ENCODE measurements at regions not wholly inside any gene's neighbourhood (a gene's known extent, or its start where the extent isn't known, plus 50 kb on each side); places are given as distances from the start of the nearest gene placed in this dataset.

GRCh38 chr4:11218692-11219091 lies 210.0 kb downstream of the HS3ST1 start:
- no peak overlapping the region for H3K4me3 ChIP-seq (ENCODE audit: low read length in 3 of 3)
- no peaks in the 10 kb centered on the region for H3K4me1 ChIP-seq (ENCODE audit: control insufficient read depth in 2 of 3, insufficient read depth in 2 of 3, low read depth in 1 of 3, low read length in 3 of 3)
- FAIRE-seq, result no peak
- H3K27me3 ChIP-seq (ENCODE audit: control insufficient read depth, insufficient read depth, low read length), result no peaks in the 10 kb centered on the region
- DNase-seq, result no peak
- H3K27ac ChIP-seq (ENCODE audit: low read depth in 2 of 2, low read length in 2 of 2), result no peak overlapping the region
- no peak for TF ChIP-seq CTCF (IDR thresholded peaks at IDR 0.05; ENCODE audit: borderline replicate concordance, extremely low read depth, insufficient read depth)
- no peaks in the 10 kb centered on the region for H3K36me3 ChIP-seq (ENCODE audit: control insufficient read depth in 2 of 3, insufficient read depth in 3 of 3, low read length in 3 of 3)
- no peaks in the 10 kb centered on the region for H3K9me3 ChIP-seq (ENCODE audit: control insufficient read depth in 2 of 3, insufficient read depth in 1 of 3, low read length in 3 of 3)
- intact Hi-C loops (cut with DNase I), result no loop called here
- H3K9ac ChIP-seq (ENCODE audit: low read length in 3 of 3), result no peak overlapping the region

- H3K4me1 ChIP-seq (ENCODE audit: control insufficient read depth in 2 of 3, insufficient read depth in 2 of 3, low read depth in 1 of 3, low read length in 3 of 3), result no peaks in the 10 kb centered on the region
- H3K27ac ChIP-seq (ENCODE audit: low read depth in 2 of 2, low read length in 2 of 2), result no peak overlapping the region
- DNase-seq, result no peak
- intact Hi-C loops (cut with DNase I), result no loop called here
- H3K36me3 ChIP-seq (ENCODE audit: control insufficient read depth in 2 of 3, insufficient read depth in 3 of 3, low read length in 3 of 3), result no peaks in the 10 kb centered on the region
- H3K4me3 ChIP-seq (ENCODE audit: low read length in 3 of 3), result no peak overlapping the region
- H3K9ac ChIP-seq (ENCODE audit: low read length in 3 of 3), result no peak overlapping the region
- no peak for TF ChIP-seq CTCF (IDR thresholded peaks at IDR 0.05; ENCODE audit: borderline replicate concordance, extremely low read depth, insufficient read depth)
- no peaks in the 10 kb centered on the region for H3K27me3 ChIP-seq (ENCODE audit: control insufficient read depth, insufficient read depth, low read length)
- H3K9me3 ChIP-seq (ENCODE audit: control insufficient read depth in 2 of 3, insufficient read depth in 1 of 3, low read length in 3 of 3), result no peaks in the 10 kb centered on the region
- no peak for FAIRE-seq
These were observed 212.2 kb downstream of the HS3ST1 start for GRCh38 chr4:11216520-11216919.

DNA sequence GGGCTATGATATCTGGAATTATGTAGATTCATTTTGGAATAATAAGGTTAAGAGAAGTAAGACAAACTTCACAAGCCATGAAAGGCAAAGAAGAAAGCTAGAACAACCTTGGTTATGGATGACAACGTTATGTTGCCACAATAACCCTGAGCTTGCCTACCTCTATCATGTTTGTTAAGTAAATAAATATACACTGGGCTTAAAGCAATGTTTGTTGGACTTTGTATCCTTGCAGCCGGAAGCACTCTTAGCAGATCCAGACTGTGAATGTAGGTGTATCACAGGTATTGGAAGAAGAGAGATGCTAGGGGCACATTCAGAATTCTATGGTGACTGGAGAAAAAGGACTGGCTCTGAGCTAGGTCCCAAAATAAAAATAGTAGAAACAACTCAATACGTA lies 214.4 kb downstream of the HS3ST1 start:
- TF ChIP-seq CTCF (IDR thresholded peaks at IDR 0.05; ENCODE audit: borderline replicate concordance, extremely low read depth, insufficient read depth), result no peak
- no peak for FAIRE-seq
- no peak overlapping the region for H3K9ac ChIP-seq (ENCODE audit: low read length in 3 of 3)
- H3K27me3 ChIP-seq (ENCODE audit: control insufficient read depth, insufficient read depth, low read length), result no peaks in the 10 kb centered on the region
- no peaks in the 10 kb centered on the region for H3K4me1 ChIP-seq (ENCODE audit: control insufficient read depth in 2 of 3, insufficient read depth in 2 of 3, low read depth in 1 of 3, low read length in 3 of 3)
- intact Hi-C loops (cut with DNase I), result no loop called here
- H3K9me3 ChIP-seq (ENCODE audit: control insufficient read depth in 2 of 3, insufficient read depth in 1 of 3, low read length in 3 of 3), result no peaks in the 10 kb centered on the region
- no peaks in the 10 kb centered on the region for H3K36me3 ChIP-seq (ENCODE audit: control insufficient read depth in 2 of 3, insufficient read depth in 3 of 3, low read length in 3 of 3)
- H3K4me3 ChIP-seq (ENCODE audit: low read length in 3 of 3), result no peak overlapping the region
- no peak for DNase-seq
- no peak overlapping the region for H3K27ac ChIP-seq (ENCODE audit: low read depth in 2 of 2, low read length in 2 of 2)

DNA sequence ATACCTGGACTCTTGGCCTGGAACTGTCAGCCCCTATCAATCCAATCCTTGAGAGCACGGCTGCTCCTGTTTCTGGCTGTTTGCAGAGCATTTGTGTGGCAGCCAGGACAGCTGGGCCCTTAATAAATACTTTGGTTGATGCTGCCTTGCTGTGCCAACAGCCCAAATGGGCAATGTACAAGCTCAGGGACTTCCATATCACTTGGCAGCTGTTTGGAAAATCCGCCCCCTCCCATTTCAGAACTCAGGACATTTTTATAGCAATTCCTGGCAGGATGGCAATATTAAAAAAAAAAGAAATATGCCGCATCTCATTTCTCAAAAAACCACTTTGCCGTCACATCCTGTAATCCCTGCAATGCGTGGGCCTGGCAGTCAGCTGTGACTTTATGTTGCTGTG lies 218.9 kb downstream of the HS3ST1 start:
- no peak for FAIRE-seq
- H3K9me3 ChIP-seq (ENCODE audit: control insufficient read depth in 2 of 3, insufficient read depth in 1 of 3, low read length in 3 of 3), result peaks cover 0 to 8% (median 2%) of the 10 kb centered on the region in 3 donors
- H3K9ac ChIP-seq (ENCODE audit: low read length in 3 of 3), result no peak overlapping the region
- intact Hi-C loops (cut with DNase I), result no loop called here
- no peak for DNase-seq
- no peak overlapping the region for H3K27ac ChIP-seq (ENCODE audit: low read depth in 2 of 2, low read length in 2 of 2)
- no peak overlapping the region for H3K4me3 ChIP-seq (ENCODE audit: low read length in 3 of 3)
- H3K27me3 ChIP-seq (ENCODE audit: control insufficient read depth, insufficient read depth, low read length), result no peaks in the 10 kb centered on the region
- H3K4me1 ChIP-seq (ENCODE audit: control insufficient read depth in 2 of 3, insufficient read depth in 2 of 3, low read depth in 1 of 3, low read length in 3 of 3), result no peaks in the 10 kb centered on the region
- TF ChIP-seq CTCF (IDR thresholded peaks at IDR 0.05; ENCODE audit: borderline replicate concordance, extremely low read depth, insufficient read depth), result no peak
- H3K36me3 ChIP-seq (ENCODE audit: control insufficient read depth in 2 of 3, insufficient read depth in 3 of 3, low read length in 3 of 3), result no peaks in the 10 kb centered on the region

All from kidney (tissue), 13 donors.